ENCODE measurements at regions not wholly inside any gene's neighbourhood (a gene's known extent, or its start where the extent isn't known, plus 50 kb on each side); places are given as distances from the start of the nearest gene placed in this dataset.

DNA sequence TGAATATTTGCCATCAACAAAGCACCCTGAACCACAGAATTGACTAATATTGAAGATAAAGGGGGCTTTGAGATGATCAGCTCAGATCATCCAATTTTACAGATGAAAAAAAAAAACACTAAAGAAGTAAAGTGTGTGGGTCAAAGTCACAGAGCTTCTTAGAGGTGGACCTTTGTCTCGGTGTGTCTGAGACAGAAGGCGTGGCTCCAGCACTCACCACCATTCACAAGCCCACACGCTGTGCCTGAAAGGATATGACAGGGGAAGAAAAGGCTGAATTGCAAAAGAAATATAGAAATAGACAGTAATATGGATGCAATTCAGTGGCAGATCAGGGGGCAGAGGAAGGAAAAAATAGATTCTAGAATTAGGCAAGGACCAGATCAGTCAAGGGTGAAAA lies 114.9 kb upstream of the PLXNA4 start:
- peaks cover 4% of the 10 kb centered on the region for H3K27me3 ChIP-seq (ENCODE audit: control insufficient read depth, extremely low read depth, insufficient read depth, low read length)
- no peak overlapping the region for H2AFZ ChIP-seq (ENCODE audit: control insufficient read depth, low read length)
- H3K36me3 ChIP-seq (ENCODE audit: control insufficient read depth in 2 of 2, extremely low read depth in 1 of 2, insufficient read depth in 2 of 2, low read length in 2 of 2): no peaks in the 10 kb centered on the region
- no peak for DNase-seq (ENCODE audit: low read depth, low spot score)
- H3K9me1 ChIP-seq (ENCODE audit: control insufficient read depth, extremely low read depth, insufficient read depth, low read length): no peaks in the 10 kb centered on the region
- TF ChIP-seq EZH2 (IDR thresholded peaks at IDR 0.05; ENCODE audit: low read length): no peak
- H3K79me2 ChIP-seq (ENCODE audit: control insufficient read depth, insufficient read depth, low read length): no peaks in the 10 kb centered on the region
- no peak for FAIRE-seq
- no peaks in the 10 kb centered on the region for H4K20me1 ChIP-seq (ENCODE audit: control insufficient read depth, extremely low read depth, insufficient read depth, low read length)
- no peak overlapping the region for H3K27ac ChIP-seq (ENCODE audit: control insufficient read depth, insufficient read depth, low read length)
- H3K4me2 ChIP-seq (ENCODE audit: control insufficient read depth, extremely low read depth, insufficient read depth, low read depth, low read length): no peak overlapping the region
- dilution Hi-C loops (cut with MboI; ENCODE audit: extremely low pct_ligation_motif_present, low sequenced_read_pairs): no loop called here
- H3K4me3 ChIP-seq (ENCODE audit: control insufficient read depth in 2 of 3, extremely low read depth in 1 of 3, insufficient read depth in 2 of 3, low read depth in 1 of 3, low read length in 3 of 3): no peak overlapping the region
- no peak overlapping the region for H3K9ac ChIP-seq (ENCODE audit: control insufficient read depth, extremely low read depth, insufficient read depth, low read length)
- H3K9me3 ChIP-seq (ENCODE audit: control insufficient read depth, low read depth, low read length): no peaks in the 10 kb centered on the region
- H3K4me1 ChIP-seq (ENCODE audit: control insufficient read depth, extremely low read depth, insufficient read depth, low read length): no peaks in the 10 kb centered on the region

GRCh38 chr7:132690174-132690573 lies 113.9 kb upstream of the PLXNA4 start:
- no peak for TF ChIP-seq EZH2 (IDR thresholded peaks at IDR 0.05; ENCODE audit: low read length)
- TF ChIP-seq, protein P1, sequence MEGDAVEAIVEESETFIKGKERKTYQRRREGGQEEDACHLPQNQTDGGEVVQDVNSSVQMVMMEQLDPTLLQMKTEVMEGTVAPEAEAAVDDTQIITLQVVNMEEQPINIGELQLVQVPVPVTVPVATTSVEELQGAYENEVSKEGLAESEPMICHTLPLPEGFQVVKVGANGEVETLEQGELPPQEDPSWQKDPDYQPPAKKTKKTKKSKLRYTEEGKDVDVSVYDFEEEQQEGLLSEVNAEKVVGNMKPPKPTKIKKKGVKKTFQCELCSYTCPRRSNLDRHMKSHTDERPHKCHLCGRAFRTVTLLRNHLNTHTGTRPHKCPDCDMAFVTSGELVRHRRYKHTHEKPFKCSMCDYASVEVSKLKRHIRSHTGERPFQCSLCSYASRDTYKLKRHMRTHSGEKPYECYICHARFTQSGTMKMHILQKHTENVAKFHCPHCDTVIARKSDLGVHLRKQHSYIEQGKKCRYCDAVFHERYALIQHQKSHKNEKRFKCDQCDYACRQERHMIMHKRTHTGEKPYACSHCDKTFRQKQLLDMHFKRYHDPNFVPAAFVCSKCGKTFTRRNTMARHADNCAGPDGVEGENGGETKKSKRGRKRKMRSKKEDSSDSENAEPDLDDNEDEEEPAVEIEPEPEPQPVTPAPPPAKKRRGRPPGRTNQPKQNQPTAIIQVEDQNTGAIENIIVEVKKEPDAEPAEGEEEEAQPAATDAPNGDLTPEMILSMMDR (optimal IDR thresholded peaks at IDR 0.05 in 1 of 3, IDR thresholded peaks at IDR 0.05 in 1 of 3, conservative IDR thresholded peaks at IDR 0.05 in 1 of 3; ENCODE audit: extremely low read depth in 1 of 3, insufficient read depth in 2 of 3, low read length in 3 of 3): no peak
- Histone ChIP-seq H3K4me3 (ENCODE audit: control insufficient read depth in 2 of 3, extremely low read depth in 1 of 3, insufficient read depth in 2 of 3, low read depth in 1 of 3, low read length in 3 of 3) (no peak overlapping the region), H3K27me3 (ENCODE audit: control insufficient read depth, extremely low read depth, insufficient read depth, low read length) (peaks cover 4% of the 10 kb centered on the region)

GRCh38 chr7:132687981-132688383 lies 111.7 kb upstream of the PLXNA4 start:
- Histone ChIP-seq H3K79me2 (ENCODE audit: control insufficient read depth, insufficient read depth, low read length) (no peaks in the 10 kb centered on the region), H3K4me1 (ENCODE audit: control insufficient read depth, extremely low read depth, insufficient read depth, low read length) (no peaks in the 10 kb centered on the region), H3K27me3 (ENCODE audit: control insufficient read depth, extremely low read depth, insufficient read depth, low read length) (peaks cover 4% of the 10 kb centered on the region), H3K4me3 (ENCODE audit: control insufficient read depth in 2 of 3, extremely low read depth in 1 of 3, insufficient read depth in 2 of 3, low read depth in 1 of 3, low read length in 3 of 3) (no peak overlapping the region), H2AFZ (ENCODE audit: control insufficient read depth, low read length) (no peak overlapping the region), H4K20me1 (ENCODE audit: control insufficient read depth, extremely low read depth, insufficient read depth, low read length) (no peaks in the 10 kb centered on the region), H3K9me3 (ENCODE audit: control insufficient read depth, low read depth, low read length) (no peaks in the 10 kb centered on the region), H3K27ac (ENCODE audit: control insufficient read depth, insufficient read depth, low read length) (no peak overlapping the region), H3K36me3 (ENCODE audit: control insufficient read depth in 2 of 2, extremely low read depth in 1 of 2, insufficient read depth in 2 of 2, low read length in 2 of 2) (no peaks in the 10 kb centered on the region), H3K9ac (ENCODE audit: control insufficient read depth, extremely low read depth, insufficient read depth, low read length) (no peak overlapping the region), H3K4me2 (ENCODE audit: control insufficient read depth, extremely low read depth, insufficient read depth, low read depth, low read length) (no peak overlapping the region), H3K9me1 (ENCODE audit: control insufficient read depth, extremely low read depth, insufficient read depth, low read length) (no peaks in the 10 kb centered on the region)
- TF ChIP-seq, protein P1 (optimal IDR thresholded peaks at IDR 0.05 in 1 of 3, IDR thresholded peaks at IDR 0.05 in 1 of 3, conservative IDR thresholded peaks at IDR 0.05 in 1 of 3; ENCODE audit: extremely low read depth in 1 of 3, insufficient read depth in 2 of 3, low read length in 3 of 3): no peak
- TF ChIP-seq EZH2 (IDR thresholded peaks at IDR 0.05; ENCODE audit: low read length): no peak
- DNase-seq (ENCODE audit: low read depth, low spot score) (no peak), FAIRE-seq (no peak)
- dilution Hi-C loops (cut with MboI; ENCODE audit: extremely low pct_ligation_motif_present, low sequenced_read_pairs): no loop called here

More at GRCh38 chr7:132690174-132690573, 113.9 kb upstream of the PLXNA4 start:
- no peaks in the 10 kb centered on the region for H3K9me3 ChIP-seq (ENCODE audit: control insufficient read depth, low read depth, low read length)
- no peak overlapping the region for H2AFZ ChIP-seq (ENCODE audit: control insufficient read depth, low read length)
- dilution Hi-C loops (cut with MboI; ENCODE audit: extremely low pct_ligation_motif_present, low sequenced_read_pairs): no loop called here
- no peak overlapping the region for H3K9ac ChIP-seq (ENCODE audit: control insufficient read depth, extremely low read depth, insufficient read depth, low read length)
- H3K79me2 ChIP-seq (ENCODE audit: control insufficient read depth, insufficient read depth, low read length): no peaks in the 10 kb centered on the region
- H3K36me3 ChIP-seq (ENCODE audit: control insufficient read depth in 2 of 2, extremely low read depth in 1 of 2, insufficient read depth in 2 of 2, low read length in 2 of 2): no peaks in the 10 kb centered on the region
- H3K9me1 ChIP-seq (ENCODE audit: control insufficient read depth, extremely low read depth, insufficient read depth, low read length): no peaks in the 10 kb centered on the region
- no peaks in the 10 kb centered on the region for H4K20me1 ChIP-seq (ENCODE audit: control insufficient read depth, extremely low read depth, insufficient read depth, low read length)
- H3K4me2 ChIP-seq (ENCODE audit: control insufficient read depth, extremely low read depth, insufficient read depth, low read depth, low read length): no peak overlapping the region
- FAIRE-seq (no peak), DNase-seq (ENCODE audit: low read depth, low spot score) (no peak)
- H3K27ac ChIP-seq (ENCODE audit: control insufficient read depth, insufficient read depth, low read length): no peak overlapping the region
- H3K4me1 ChIP-seq (ENCODE audit: control insufficient read depth, extremely low read depth, insufficient read depth, low read length): no peaks in the 10 kb centered on the region

Measured in keratinocyte (primary cell).